ENCODE measurements at regions not wholly inside any gene's neighbourhood (a gene's known extent, or its start where the extent isn't known, plus 50 kb on each side); places are given as distances from the start of the nearest gene placed in this dataset.

- TF ChIP-seq, protein P1, sequence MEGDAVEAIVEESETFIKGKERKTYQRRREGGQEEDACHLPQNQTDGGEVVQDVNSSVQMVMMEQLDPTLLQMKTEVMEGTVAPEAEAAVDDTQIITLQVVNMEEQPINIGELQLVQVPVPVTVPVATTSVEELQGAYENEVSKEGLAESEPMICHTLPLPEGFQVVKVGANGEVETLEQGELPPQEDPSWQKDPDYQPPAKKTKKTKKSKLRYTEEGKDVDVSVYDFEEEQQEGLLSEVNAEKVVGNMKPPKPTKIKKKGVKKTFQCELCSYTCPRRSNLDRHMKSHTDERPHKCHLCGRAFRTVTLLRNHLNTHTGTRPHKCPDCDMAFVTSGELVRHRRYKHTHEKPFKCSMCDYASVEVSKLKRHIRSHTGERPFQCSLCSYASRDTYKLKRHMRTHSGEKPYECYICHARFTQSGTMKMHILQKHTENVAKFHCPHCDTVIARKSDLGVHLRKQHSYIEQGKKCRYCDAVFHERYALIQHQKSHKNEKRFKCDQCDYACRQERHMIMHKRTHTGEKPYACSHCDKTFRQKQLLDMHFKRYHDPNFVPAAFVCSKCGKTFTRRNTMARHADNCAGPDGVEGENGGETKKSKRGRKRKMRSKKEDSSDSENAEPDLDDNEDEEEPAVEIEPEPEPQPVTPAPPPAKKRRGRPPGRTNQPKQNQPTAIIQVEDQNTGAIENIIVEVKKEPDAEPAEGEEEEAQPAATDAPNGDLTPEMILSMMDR (IDR thresholded peaks at IDR 0.05): no peak
- TF ChIP-seq POLR2A (IDR thresholded peaks at IDR 0.05): no peak
- TF ChIP-seq POLR2AphosphoS5 (IDR thresholded peaks at IDR 0.05): no peak
Measured at GRCh38 chr21:41636636-41637630, 129.0 kb upstream of the TMPRSS2 start.
